Psoas muscle (tissue), 7 donors: ENCODE measurements at regions not wholly inside any gene's neighbourhood (a gene's known extent, or its start where the extent isn't known, plus 50 kb on each side); places are given as distances from the start of the nearest gene placed in this dataset.

Experiments
- ATAC-seq, 4 donors: fragments of 200-7000 bp; cut with Tn5 transposase; one replicate each; pipeline ENCODE4 v1.9.1; 2020; ENCODE audit warnings: moderate library complexity in 3 of 4, mild to moderate bottlenecking in 2 of 4
- DNase-seq, 2 donors: peaks; one replicate each; pipeline ENCODE4 v3.0.0-alpha.2; 2020
- H3K27ac ChIP-seq: fragments of 200-600 bp; one replicate; pipeline ENCODE4 v1.8.0; 2022
- H3K27me3 ChIP-seq, 3 donors: fragments of 200-600 bp in 1 of 3; one replicate each; pipeline versions ENCODE4 v1.6.1 to v1.8.0; 2013 to 2022; ENCODE audit warnings: low read length in 2 of 3, mild to moderate bottlenecking in 2 of 3, moderate library complexity in 1 of 3; ENCODE audit not compliant: insufficient read depth in 3 of 3
- H3K36me3 ChIP-seq, 2 donors: fragments of 200-600 bp in 1 of 2; one replicate each; pipeline versions ENCODE4 v1.6.1 to v1.8.0; 2013 to 2022; ENCODE audit warnings: low read depth in 1 of 2, mild to moderate bottlenecking in 1 of 2, moderate library complexity in 1 of 2; ENCODE audit not compliant: insufficient read depth in 1 of 2
- H3K4me1 ChIP-seq: fragments of 200-600 bp; one replicate; pipeline ENCODE4 v1.8.0; 2022
- H3K4me3 ChIP-seq: fragments of 200-600 bp; one replicate; pipeline ENCODE4 v1.8.0; 2022; ENCODE audit warnings: mild to moderate bottlenecking
- H3K9me3 ChIP-seq: fragments of 200-600 bp; one replicate; pipeline ENCODE4 v1.8.0; 2022
- WGBS, 3 donors: extraction: QIAGEN DNeasy Blood & Tissue Kit; methylation state at CpG; one replicate each; pipeline versions ENCODE4 v1.1.6 to v1.1.7; 2013; 5-methylcytosine and 5-hydroxymethylcytosine counted together
- intact Hi-C, 2 donors: fragments of 100-400 bp; cut with DNase I; formaldehyde crosslinking; loops; one replicate each; pipeline versions ENCODE4 v1.11.0 to v1.14.2; 2022
- TF ChIP-seq, protein P1 (sequence below): fragments of 200-600 bp; IDR thresholded peaks from one replicate; pipeline ENCODE4 v1.8.0; 2022; ENCODE audit warnings: antibody characterized with exemption
- donor health status: healthy with polysubstance abuse.
- donor health status: DM: no; HTN: no; CAD: no; lungs with moderate emphysema.
- donor health status: Bipolar disorder and iron deficiency.
- donor health status: healthy.
- donor health status: DM: yes; HTN: yes; CAD: no.
- donor health status: DM: no; HTN: no; CAD: no.
- donor health status: DM: yes; HTN: yes; CAD: no.

- no peak for ATAC-seq
- Histone ChIP-seq H3K4me1 (no peaks in the 10 kb centered on the region), H3K36me3 (no peaks in the 10 kb centered on the region), H3K4me3 (no peak overlapping the region), H3K9me3 (no peaks in the 10 kb centered on the region), H3K27me3 (no peaks in the 10 kb centered on the region), H3K27ac (no peak overlapping the region)
- intact Hi-C loops = no loop called here
- TF ChIP-seq, protein P1, sequence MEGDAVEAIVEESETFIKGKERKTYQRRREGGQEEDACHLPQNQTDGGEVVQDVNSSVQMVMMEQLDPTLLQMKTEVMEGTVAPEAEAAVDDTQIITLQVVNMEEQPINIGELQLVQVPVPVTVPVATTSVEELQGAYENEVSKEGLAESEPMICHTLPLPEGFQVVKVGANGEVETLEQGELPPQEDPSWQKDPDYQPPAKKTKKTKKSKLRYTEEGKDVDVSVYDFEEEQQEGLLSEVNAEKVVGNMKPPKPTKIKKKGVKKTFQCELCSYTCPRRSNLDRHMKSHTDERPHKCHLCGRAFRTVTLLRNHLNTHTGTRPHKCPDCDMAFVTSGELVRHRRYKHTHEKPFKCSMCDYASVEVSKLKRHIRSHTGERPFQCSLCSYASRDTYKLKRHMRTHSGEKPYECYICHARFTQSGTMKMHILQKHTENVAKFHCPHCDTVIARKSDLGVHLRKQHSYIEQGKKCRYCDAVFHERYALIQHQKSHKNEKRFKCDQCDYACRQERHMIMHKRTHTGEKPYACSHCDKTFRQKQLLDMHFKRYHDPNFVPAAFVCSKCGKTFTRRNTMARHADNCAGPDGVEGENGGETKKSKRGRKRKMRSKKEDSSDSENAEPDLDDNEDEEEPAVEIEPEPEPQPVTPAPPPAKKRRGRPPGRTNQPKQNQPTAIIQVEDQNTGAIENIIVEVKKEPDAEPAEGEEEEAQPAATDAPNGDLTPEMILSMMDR = no peak
- no peak for DNase-seq
- 62 to 77% (median 74%) methylated on average over 2 of the region's 2 CpGs for WGBS, 3 donors
Observed at GRCh38 chr1:83023212-83023611, 975.7 kb downstream of the TTLL7 start.

DNA sequence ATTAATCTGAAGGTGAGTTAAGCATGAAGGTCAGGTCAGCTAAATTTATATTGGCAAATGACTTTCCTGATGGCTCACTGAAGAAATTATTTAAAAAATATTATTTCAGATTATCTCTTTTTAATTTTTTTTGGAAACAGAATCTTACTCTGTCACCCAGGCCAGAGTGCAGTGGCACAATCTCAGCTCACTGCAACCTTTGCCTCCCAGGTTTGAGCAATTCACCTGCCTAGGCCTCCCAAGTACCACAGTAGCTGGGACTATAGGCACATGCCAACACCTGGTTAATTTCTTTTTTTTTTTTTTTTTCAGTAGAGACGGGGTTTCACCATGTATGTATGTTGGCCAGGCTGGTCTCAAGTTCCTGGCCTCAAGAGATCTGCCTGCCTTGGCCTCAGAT, 976.7 kb downstream of the TTLL7 start:
- ATAC-seq (no peak), DNase-seq (no peak)
- no peak overlapping the region for H3K27ac ChIP-seq
- H3K4me1 ChIP-seq = no peaks in the 10 kb centered on the region
- TF ChIP-seq, protein P1 = no peak
- intact Hi-C loops = no loop called here
- no peaks in the 10 kb centered on the region for H3K9me3 ChIP-seq
- 81 to 100% (median 86%) methylated on average over 1 of the region's 1 CpG for WGBS, 3 donors
- H3K4me3 ChIP-seq = no peak overlapping the region
- no peaks in the 10 kb centered on the region for H3K27me3 ChIP-seq
- H3K36me3 ChIP-seq = no peaks in the 10 kb centered on the region

- intact Hi-C loops = no loop called here
- no peaks in the 10 kb centered on the region for H3K27me3 ChIP-seq
- DNase-seq (no peak), ATAC-seq (no peak)
- no peak overlapping the region for H3K4me3 ChIP-seq
- TF ChIP-seq, protein P1 = no peak
- no peaks in the 10 kb centered on the region for H3K9me3 ChIP-seq
- H3K36me3 ChIP-seq = no peaks in the 10 kb centered on the region
- H3K27ac ChIP-seq = no peak overlapping the region
- 59 to 70% (median 62%) methylated on average over 4 of the region's 4 CpGs for WGBS, 3 donors
- no peaks in the 10 kb centered on the region for H3K4me1 ChIP-seq
Observed at GRCh38 chr1:83017701-83018100, 981.2 kb downstream of the TTLL7 start.

DNA sequence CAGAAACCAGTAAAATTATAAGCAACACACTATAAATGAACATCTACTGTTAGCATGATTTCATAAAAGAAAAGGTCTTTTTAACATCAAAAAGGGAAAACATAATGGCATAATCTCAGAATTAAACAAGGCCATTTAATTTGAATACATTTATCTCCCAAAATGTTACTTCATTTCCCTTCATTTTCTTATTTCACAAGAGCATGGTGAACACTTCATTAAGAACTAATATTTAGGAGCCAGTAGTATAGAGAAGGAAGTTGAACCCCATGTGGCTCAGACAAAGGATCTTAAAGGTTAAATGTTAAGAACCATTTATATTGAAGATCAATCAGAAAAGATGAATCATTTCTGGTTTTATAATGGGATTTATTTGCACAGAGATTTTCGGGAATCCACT, 981.7 kb downstream of the TTLL7 start:
- TF ChIP-seq, protein P1 = no peak
- DNase-seq = no peak
- intact Hi-C loops = no loop called here
- 65 to 77% (median 69%) methylated on average over 1 of the region's 1 CpG for WGBS, 3 donors
- Histone ChIP-seq H3K9me3 (no peaks in the 10 kb centered on the region), H3K27me3 (no peaks in the 10 kb centered on the region), H3K4me3 (no peak overlapping the region), H3K36me3 (no peaks in the 10 kb centered on the region), H3K27ac (no peak overlapping the region), H3K4me1 (no peaks in the 10 kb centered on the region)
- no peak for ATAC-seq

- H3K4me3 ChIP-seq = no peak overlapping the region
- no peaks in the 10 kb centered on the region for H3K27me3 ChIP-seq
- intact Hi-C loops = no loop called here
- WGBS, 3 donors = 33 to 69% (median 54%) methylated on average over 1 of the region's 1 CpG
- H3K9me3 ChIP-seq = no peaks in the 10 kb centered on the region
- no peak overlapping the region for H3K27ac ChIP-seq
- TF ChIP-seq, protein P1 = no peak
- DNase-seq = no peak
- ATAC-seq = no peak
- no peaks in the 10 kb centered on the region for H3K36me3 ChIP-seq
- H3K4me1 ChIP-seq = no peaks in the 10 kb centered on the region
Observed at GRCh38 chr1:83016354-83016849, 982.5 kb downstream of the TTLL7 start.
